ENCODE measurements at regions not wholly inside any gene's neighbourhood (a gene's known extent, or its start where the extent isn't known, plus 50 kb on each side); places are given as distances from the start of the nearest gene placed in this dataset.

GRCh38 chr11:121722431-121723245 is 269.9 kb upstream of the SORL1-AS1 start:
- H3K4me3 ChIP-seq (ENCODE audit: low read depth, low read length) = peak overlapping the region; percentile 43
- peak; percentile 82 for DNase-seq (ENCODE audit: low read depth)
- TF ChIP-seq, protein P1, sequence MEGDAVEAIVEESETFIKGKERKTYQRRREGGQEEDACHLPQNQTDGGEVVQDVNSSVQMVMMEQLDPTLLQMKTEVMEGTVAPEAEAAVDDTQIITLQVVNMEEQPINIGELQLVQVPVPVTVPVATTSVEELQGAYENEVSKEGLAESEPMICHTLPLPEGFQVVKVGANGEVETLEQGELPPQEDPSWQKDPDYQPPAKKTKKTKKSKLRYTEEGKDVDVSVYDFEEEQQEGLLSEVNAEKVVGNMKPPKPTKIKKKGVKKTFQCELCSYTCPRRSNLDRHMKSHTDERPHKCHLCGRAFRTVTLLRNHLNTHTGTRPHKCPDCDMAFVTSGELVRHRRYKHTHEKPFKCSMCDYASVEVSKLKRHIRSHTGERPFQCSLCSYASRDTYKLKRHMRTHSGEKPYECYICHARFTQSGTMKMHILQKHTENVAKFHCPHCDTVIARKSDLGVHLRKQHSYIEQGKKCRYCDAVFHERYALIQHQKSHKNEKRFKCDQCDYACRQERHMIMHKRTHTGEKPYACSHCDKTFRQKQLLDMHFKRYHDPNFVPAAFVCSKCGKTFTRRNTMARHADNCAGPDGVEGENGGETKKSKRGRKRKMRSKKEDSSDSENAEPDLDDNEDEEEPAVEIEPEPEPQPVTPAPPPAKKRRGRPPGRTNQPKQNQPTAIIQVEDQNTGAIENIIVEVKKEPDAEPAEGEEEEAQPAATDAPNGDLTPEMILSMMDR (IDR thresholded peaks at IDR 0.05; ENCODE audit: insufficient read depth, low read depth, low read length) = no peak

GRCh38 chr11:121721961-121722360 is 269.2 kb upstream of the SORL1-AS1 start:
- TF ChIP-seq, protein P1 (IDR thresholded peaks at IDR 0.05; ENCODE audit: insufficient read depth, low read depth, low read length) = no peak
- DNase-seq (ENCODE audit: low read depth) = no peak
- no peak overlapping the region for H3K4me3 ChIP-seq (ENCODE audit: low read depth, low read length)

DNA sequence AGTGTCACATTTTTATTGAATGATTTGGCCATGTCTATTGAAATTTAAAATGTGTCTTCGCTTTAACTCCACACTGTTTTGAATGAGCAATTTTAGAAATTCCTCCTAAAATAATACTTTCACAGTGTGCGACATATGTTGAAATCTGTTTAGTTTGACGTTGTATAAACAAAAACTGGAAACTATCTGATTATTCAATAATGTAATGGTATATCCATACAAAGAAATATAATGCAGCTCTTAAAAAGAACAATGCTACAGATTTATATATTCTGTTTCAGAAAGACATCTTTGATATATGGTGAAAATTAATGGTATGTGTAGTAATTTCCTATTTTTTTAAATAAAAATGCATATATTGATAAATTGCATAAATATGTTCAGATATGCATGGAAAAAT is 268.7 kb upstream of the SORL1-AS1 start:
- no peak for DNase-seq (ENCODE audit: low read depth)
- TF ChIP-seq, protein P1 (IDR thresholded peaks at IDR 0.05; ENCODE audit: insufficient read depth, low read depth, low read length) = no peak
- H3K4me3 ChIP-seq (ENCODE audit: low read depth, low read length) = no peak overlapping the region

DNA sequence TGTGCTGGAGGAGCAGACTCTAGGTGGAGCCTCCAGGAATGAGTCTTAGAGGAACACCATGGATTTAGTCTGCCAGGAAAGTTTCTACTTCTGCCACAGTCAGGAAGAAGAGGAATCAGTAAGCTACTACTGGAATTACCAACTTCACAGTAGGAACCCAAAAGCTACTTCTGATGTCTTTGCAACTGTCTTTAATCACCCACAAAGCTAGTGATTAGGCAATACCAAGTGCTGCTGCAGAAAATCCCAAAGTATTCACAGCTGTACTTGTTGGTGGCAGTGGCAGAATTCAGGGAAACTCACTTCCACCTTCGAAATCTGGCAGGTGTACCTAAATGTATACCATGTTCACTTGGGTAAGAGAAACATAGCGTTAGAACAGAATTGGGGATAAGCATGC is 264.5 kb upstream of the SORL1-AS1 start:
- TF ChIP-seq, protein P1 (IDR thresholded peaks at IDR 0.05; ENCODE audit: insufficient read depth, low read depth, low read length) = no peak
- DNase-seq (ENCODE audit: low read depth) = no peak
- H3K4me3 ChIP-seq (ENCODE audit: low read depth, low read length) = no peak overlapping the region

GRCh38 chr11:121716060-121716459 is 263.3 kb upstream of the SORL1-AS1 start:
- DNase-seq (ENCODE audit: low read depth) = peak; percentile 75
- H3K4me3 ChIP-seq (ENCODE audit: low read depth, low read length) = no peak overlapping the region
- TF ChIP-seq, protein P1 (IDR thresholded peaks at IDR 0.05; ENCODE audit: insufficient read depth, low read depth, low read length) = no peak

GRCh38 chr11:121715405-121715804 is 262.6 kb upstream of the SORL1-AS1 start:
- TF ChIP-seq, protein P1 (IDR thresholded peaks at IDR 0.05; ENCODE audit: insufficient read depth, low read depth, low read length) = no peak
- no peak for DNase-seq (ENCODE audit: low read depth)
- H3K4me3 ChIP-seq (ENCODE audit: low read depth, low read length) = no peak overlapping the region

GRCh38 chr11:121714351-121714750 is 261.6 kb upstream of the SORL1-AS1 start:
- no peak for DNase-seq (ENCODE audit: low read depth)
- H3K4me3 ChIP-seq (ENCODE audit: low read depth, low read length) = no peak overlapping the region
- TF ChIP-seq, protein P1 (IDR thresholded peaks at IDR 0.05; ENCODE audit: insufficient read depth, low read depth, low read length) = no peak
